Brain microvascular endothelial cell (primary cell): ENCODE measurements at regions not wholly inside any gene's neighbourhood (a gene's known extent, or its start where the extent isn't known, plus 50 kb on each side); places are given as distances from the start of the nearest gene placed in this dataset.

Experiments used
- DNase-seq: peaks from one replicate; pipeline ENCODE4 v3.0.0-alpha.2; 2020
- H3K27ac ChIP-seq: fragments of 250-450 bp; sonication (Bioruptor Pico); 2 replicates; pipeline ENCODE4 v1.5.1; 2020; ENCODE audit warnings: mild to moderate bottlenecking, moderate library complexity
- H3K27me3 ChIP-seq: fragments of 250-450 bp; sonication (Bioruptor Pico); replicated peaks from 2 replicates; pipeline ENCODE4 v1.5.1; 2020; ENCODE audit warnings: mild to moderate bottlenecking
- H3K36me3 ChIP-seq: fragments of 250-450 bp; sonication (Bioruptor Pico); replicated peaks from 2 replicates; pipeline ENCODE4 v1.5.1; 2020; ENCODE audit warnings: mild to moderate bottlenecking
- H3K4me3 ChIP-seq: 2 replicates; pipeline ENCODE4 v1.5.1; 2011; ENCODE audit warnings: low read depth, mild to moderate bottlenecking, control low read depth, low read length, moderate library complexity
- CTCF ChIP-seq: IDR thresholded peaks from 2 replicates; pipeline ENCODE4 v1.5.1; 2011; ENCODE audit warnings: low read depth, mild to moderate bottlenecking, moderate library complexity, low read length, control low read depth, inconsistent platforms; ENCODE audit errors: missing control alignments
- in situ Hi-C: cut with HindIII; loops from 2 replicates; pipeline ENCODE4 v1.10.0; 2017; ENCODE audit warnings: low sequenced_read_pairs, low pct_ligation_motif_present

GRCh38 chr6:146865756-146866379 is 267.1 kb downstream of the ADGB start:
- no peaks in the 10 kb centered on the region for H3K27me3 ChIP-seq
- TF ChIP-seq CTCF: no peak
- no peak for DNase-seq
- H3K36me3 ChIP-seq: no peaks in the 10 kb centered on the region
- no peak overlapping the region for H3K27ac ChIP-seq
- no peak overlapping the region for H3K4me3 ChIP-seq
- in situ Hi-C loops: no loop called here

DNA sequence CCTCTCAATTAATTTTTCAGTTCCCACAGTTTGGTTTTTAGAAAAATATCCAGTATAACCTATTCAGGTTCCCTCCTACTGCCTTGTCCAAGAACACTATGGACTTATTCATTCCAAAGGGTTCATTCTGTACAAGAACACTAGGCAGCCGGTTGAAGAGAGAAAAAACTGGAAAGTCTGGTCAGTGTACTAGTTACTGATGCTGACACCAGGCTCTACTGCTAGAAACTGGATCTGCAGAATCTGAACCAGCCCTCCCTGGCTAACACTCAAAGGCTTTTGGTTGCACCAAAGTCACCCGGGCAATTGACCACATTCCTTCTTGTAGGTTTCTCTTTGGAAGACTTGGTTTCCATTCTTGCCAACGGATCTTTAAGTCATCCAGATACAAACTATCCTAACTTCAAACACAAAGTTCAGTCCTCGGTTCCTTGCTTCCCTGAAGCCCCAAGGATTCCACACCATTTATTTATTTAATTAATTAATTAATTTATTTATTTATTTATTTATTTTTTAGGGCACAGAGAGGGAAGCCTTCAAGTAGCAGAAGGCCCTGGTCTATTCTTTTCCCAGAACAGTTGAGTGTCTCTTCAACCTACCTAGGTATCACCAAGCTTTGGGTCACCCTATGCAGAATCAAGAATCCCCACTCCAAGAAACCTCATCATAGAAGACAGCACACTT is 268.1 kb downstream of the ADGB start:
- in situ Hi-C loops: no loop called here
- no peak overlapping the region for H3K27ac ChIP-seq
- no peak overlapping the region for H3K4me3 ChIP-seq
- H3K27me3 ChIP-seq: no peaks in the 10 kb centered on the region
- no peak for DNase-seq
- no peaks in the 10 kb centered on the region for H3K36me3 ChIP-seq
- no peak for TF ChIP-seq CTCF

- Histone ChIP-seq H3K4me3 (no peak overlapping the region), H3K27me3 (no peaks in the 10 kb centered on the region), H3K36me3 (no peaks in the 10 kb centered on the region), H3K27ac (no peak overlapping the region)
- in situ Hi-C loops: no loop called here
- TF ChIP-seq CTCF: no peak
- DNase-seq: no peak
Observed at GRCh38 chr6:146868671-146869209, 270.0 kb downstream of the ADGB start.

DNA sequence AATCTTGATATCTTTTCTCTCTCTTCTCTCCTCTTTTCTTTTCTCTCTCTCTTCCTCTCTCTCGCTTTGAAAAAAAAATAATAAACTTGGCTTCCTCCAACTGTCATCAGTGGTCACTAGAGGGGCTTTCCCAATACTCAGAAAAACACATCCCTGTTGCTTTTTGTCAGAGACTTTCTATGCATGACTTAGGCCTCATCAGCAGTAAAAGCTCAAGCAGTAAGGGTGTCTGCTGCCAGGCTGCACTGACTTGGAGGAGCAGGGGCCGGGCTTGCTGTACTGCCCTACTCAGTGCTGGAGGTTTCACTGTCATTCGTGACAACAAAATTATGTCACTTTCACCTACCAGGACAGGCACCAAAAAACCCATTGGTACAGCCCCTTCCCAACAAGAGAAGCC is 272.0 kb downstream of the ADGB start:
- Histone ChIP-seq H3K4me3 (no peak overlapping the region), H3K27me3 (no peaks in the 10 kb centered on the region), H3K27ac (no peak overlapping the region), H3K36me3 (no peaks in the 10 kb centered on the region)
- no peak for TF ChIP-seq CTCF
- no peak for DNase-seq
- in situ Hi-C loops: no loop called here

DNA sequence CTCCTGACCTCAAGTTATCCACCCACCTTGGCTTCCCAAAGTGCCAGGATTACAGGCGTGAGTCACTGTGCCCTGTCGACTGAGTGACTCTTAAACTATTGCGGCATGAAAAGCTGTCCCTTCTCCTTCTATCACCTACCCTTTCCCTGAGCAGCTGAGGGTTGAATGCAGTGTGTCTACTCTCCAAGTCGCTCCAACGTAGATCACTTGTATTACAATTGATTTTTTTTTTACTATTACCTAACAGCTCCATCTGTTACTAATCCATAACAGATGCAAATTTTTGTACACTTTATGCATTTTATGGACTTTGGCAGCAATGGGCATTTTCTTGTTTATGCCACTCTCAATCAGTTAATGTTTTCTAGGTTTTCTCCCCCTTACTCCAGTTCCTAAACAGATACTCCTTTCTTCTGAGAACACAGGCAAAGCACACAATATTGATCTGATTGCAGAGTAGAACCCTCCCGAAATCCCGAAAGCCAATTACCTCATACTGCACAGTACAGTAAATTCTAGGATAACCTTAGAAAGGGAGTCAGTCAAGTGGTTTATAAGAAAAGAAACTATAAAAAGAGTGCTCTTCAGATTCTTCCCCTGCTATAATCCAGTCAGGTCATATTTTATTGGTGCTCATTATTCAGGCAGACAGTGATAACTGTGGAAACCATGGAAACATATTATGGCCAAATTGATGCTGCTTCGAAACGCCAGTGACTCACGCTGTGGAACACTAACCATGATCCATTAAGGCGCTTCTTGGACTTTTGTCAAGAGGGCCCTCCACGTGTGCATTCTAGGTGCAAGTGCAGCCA is 273.0 kb downstream of the ADGB start:
- TF ChIP-seq CTCF: no peak
- no peak overlapping the region for H3K27ac ChIP-seq
- in situ Hi-C loops: no loop called here
- no peak overlapping the region for H3K4me3 ChIP-seq
- no peak for DNase-seq
- H3K36me3 ChIP-seq: no peaks in the 10 kb centered on the region
- H3K27me3 ChIP-seq: no peaks in the 10 kb centered on the region
